ENCODE measurements at regions not wholly inside any gene's neighbourhood (a gene's known extent, or its start where the extent isn't known, plus 50 kb on each side); places are given as distances from the start of the nearest gene placed in this dataset.

DNA sequence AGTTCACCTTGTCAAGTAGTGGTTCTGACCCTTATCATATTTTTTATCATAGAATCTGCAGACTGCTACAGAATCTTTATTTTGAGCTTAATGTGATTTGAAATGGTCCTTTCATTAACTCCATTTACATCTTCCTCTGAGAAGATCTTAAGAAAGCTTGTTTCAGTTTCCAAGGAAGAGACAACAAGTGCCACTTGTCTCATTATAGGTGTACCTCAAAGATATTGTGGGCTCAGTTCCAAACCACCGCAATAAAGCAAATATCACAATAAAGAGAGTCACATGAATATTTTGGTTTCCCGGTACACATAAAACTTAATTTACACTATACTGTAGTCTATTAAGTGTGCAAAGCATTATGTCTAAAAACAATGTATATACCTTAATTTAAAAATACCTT is 66.4 kb upstream of the ATXN1 start:
- H4K20me1 ChIP-seq (ENCODE audit: insufficient read depth, low read length), result no peaks in the 10 kb centered on the region
- CTCF ChIA-PET, result no interaction called here
- no peak overlapping the region for H3K56ac ChIP-seq (ENCODE audit: extremely low read depth, insufficient read depth, low read length)
- ATAC-seq (ENCODE audit: low read depth) (no peak), DNase-seq (no peak)
- H2AK9ac ChIP-seq (replicated peaks; ENCODE audit: low read depth, low read length, poor library complexity), result no peak overlapping the region
- peaks cover 3% of the 10 kb centered on the region; the same call in 1 of the 2 replicates for H3K27me3 ChIP-seq (ENCODE audit: control insufficient read depth, insufficient read depth, low read length)
- no peak overlapping the region for H3K9ac ChIP-seq (ENCODE audit: low read depth, low read length)
- no peak overlapping the region for H2BK120ac ChIP-seq (ENCODE audit: low read depth, low read length)
- no peaks in the 10 kb centered on the region for H3K36me3 ChIP-seq (ENCODE audit: control insufficient read depth, insufficient read depth, low read length)
- H3K4ac ChIP-seq (ENCODE audit: low read depth, low read length), result no peak overlapping the region
- H3K4me1 ChIP-seq (ENCODE audit: control insufficient read depth, insufficient read depth, low read length), result peaks cover 4% of the 10 kb centered on the region; the same call in 1 of the 2 replicates
- no peak overlapping the region for H3K4me3 ChIP-seq (ENCODE audit: insufficient read depth, low read depth, low read length)
- H4K91ac ChIP-seq (ENCODE audit: insufficient read depth, low read depth, low read length), result no peak overlapping the region
- H3K14ac ChIP-seq (replicated peaks; ENCODE audit: low read depth, low read length), result no peak overlapping the region
- no peak overlapping the region for H2BK20ac ChIP-seq (ENCODE audit: low read depth, low read length)
- BruUV-seq (replicated peaks), result no TSS peak
- no peak overlapping the region for H2BK5ac ChIP-seq (ENCODE audit: low read depth, low read length, poor library complexity, severe bottlenecking)
- H3K79me1 ChIP-seq (ENCODE audit: low read depth in 1 of 2, low read length in 2 of 2), result no peaks in the 10 kb centered on the region
- no peaks in the 10 kb centered on the region for H3K9me1 ChIP-seq (ENCODE audit: insufficient read depth, low read length)
- H4K8ac ChIP-seq (ENCODE audit: low read depth in 2 of 2, low read length in 2 of 2), result no peak overlapping the region
- no peak overlapping the region for H3K23ac ChIP-seq (ENCODE audit: low read depth, low read length)
- H2AK5ac ChIP-seq (ENCODE audit: low read depth, low read length), result no peak overlapping the region
- H3K18ac ChIP-seq (ENCODE audit: low read depth, low read length), result no peak overlapping the region
- H3K9me3 ChIP-seq (ENCODE audit: control insufficient read depth, insufficient read depth, low read length), result no peaks in the 10 kb centered on the region
- dilution Hi-C loops (cut with HindIII; ENCODE audit: low sequenced_read_pairs, unreplicated experiment) (no loop called here), intact Hi-C loops (cut with micrococcal nuclease) (no loop called here), in situ Hi-C loops (cut with MboI; ENCODE audit: low sequenced_read_pairs) (no loop called here)
- H4K5ac ChIP-seq (ENCODE audit: low read depth, low read length), result no peak overlapping the region
- no peak overlapping the region for H3K4me2 ChIP-seq (ENCODE audit: low read depth, low read length)
- WGBS, 2 experiments (ENCODE audit: extremely low coverage in 2 of 2, insufficient read length in 1 of 2), result no CpG with 5 or more reads among the region's 2 CpGs
- TF ChIP-seq MAZ (IDR thresholded peaks at IDR 0.05; ENCODE audit: borderline replicate concordance, low read depth, low read length) (no peak), RFX5 (IDR thresholded peaks at IDR 0.05; ENCODE audit: low read depth, low read length) (no peak), BHLHE40 (IDR thresholded peaks at IDR 0.05; ENCODE audit: low read depth, low read length) (no peak), NFE2L2 (IDR thresholded peaks at IDR 0.05; ENCODE audit: low read depth, low read length) (no peak)
- TF ChIP-seq, protein P1, sequence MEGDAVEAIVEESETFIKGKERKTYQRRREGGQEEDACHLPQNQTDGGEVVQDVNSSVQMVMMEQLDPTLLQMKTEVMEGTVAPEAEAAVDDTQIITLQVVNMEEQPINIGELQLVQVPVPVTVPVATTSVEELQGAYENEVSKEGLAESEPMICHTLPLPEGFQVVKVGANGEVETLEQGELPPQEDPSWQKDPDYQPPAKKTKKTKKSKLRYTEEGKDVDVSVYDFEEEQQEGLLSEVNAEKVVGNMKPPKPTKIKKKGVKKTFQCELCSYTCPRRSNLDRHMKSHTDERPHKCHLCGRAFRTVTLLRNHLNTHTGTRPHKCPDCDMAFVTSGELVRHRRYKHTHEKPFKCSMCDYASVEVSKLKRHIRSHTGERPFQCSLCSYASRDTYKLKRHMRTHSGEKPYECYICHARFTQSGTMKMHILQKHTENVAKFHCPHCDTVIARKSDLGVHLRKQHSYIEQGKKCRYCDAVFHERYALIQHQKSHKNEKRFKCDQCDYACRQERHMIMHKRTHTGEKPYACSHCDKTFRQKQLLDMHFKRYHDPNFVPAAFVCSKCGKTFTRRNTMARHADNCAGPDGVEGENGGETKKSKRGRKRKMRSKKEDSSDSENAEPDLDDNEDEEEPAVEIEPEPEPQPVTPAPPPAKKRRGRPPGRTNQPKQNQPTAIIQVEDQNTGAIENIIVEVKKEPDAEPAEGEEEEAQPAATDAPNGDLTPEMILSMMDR (conservative IDR thresholded peaks at IDR 0.05; ENCODE audit: low read depth, low read length), result no peak
- POLR2A ChIA-PET (ENCODE audit: unreplicated experiment), result interaction anchor here (0.5 kb wide), 1 partner anchor 9 kb away, joined by 4 read pairs; no protein-coding TSS in a partner anchor
- no peak overlapping the region for H2BK15ac ChIP-seq (ENCODE audit: low read depth, low read length)
- no peak overlapping the region for H2AFZ ChIP-seq (replicated peaks; ENCODE audit: low read length, poor library complexity)
- H3K27ac ChIP-seq (ENCODE audit: insufficient read depth, low read length), result no peak overlapping the region
